Ishikawa (cell line): ENCODE measurements at regions not wholly inside any gene's neighbourhood (a gene's known extent, or its start where the extent isn't known, plus 50 kb on each side); places are given as distances from the start of the nearest gene placed in this dataset.

Experiments
- CEBPB ChIP-seq: IDR thresholded peaks from 2 replicates; pipeline ENCODE4 v1.6.1; 2012
- CREB1 ChIP-seq: IDR thresholded peaks from 2 replicates; pipeline ENCODE4 v1.6.1; 2012; ENCODE audit warnings: low read depth
- EGR1 ChIP-seq: IDR thresholded peaks from 2 replicates; pipeline ENCODE4 v1.6.1; 2012
- EP300 ChIP-seq: IDR thresholded peaks from 2 replicates; pipeline ENCODE4 v1.6.1; 2012; ENCODE audit warnings: borderline replicate concordance
- FOXM1 ChIP-seq: IDR thresholded peaks from 2 replicates; pipeline ENCODE4 v1.6.1; 2012; ENCODE audit warnings: low read depth, borderline replicate concordance
- NFIC ChIP-seq: IDR thresholded peaks from 2 replicates; pipeline ENCODE4 v1.6.1; 2012
- RAD21 ChIP-seq: IDR thresholded peaks from 2 replicates; pipeline ENCODE4 v1.6.1; 2012; ENCODE audit warnings: low read depth
- TAF1 ChIP-seq: IDR thresholded peaks from 2 replicates; pipeline ENCODE4 v1.6.1; 2012; ENCODE audit warnings: low read depth, mild to moderate bottlenecking
- TCF12 ChIP-seq: IDR thresholded peaks from 2 replicates; pipeline ENCODE4 v1.6.1; 2012; ENCODE audit warnings: low read depth
- TEAD4 ChIP-seq: IDR thresholded peaks from 2 replicates; pipeline ENCODE4 v1.6.1; 2012
- YY1 ChIP-seq: IDR thresholded peaks from 2 replicates; pipeline ENCODE4 v1.6.1; 2012; ENCODE audit warnings: low read depth
- ZBTB7A ChIP-seq: IDR thresholded peaks from 2 replicates; pipeline ENCODE4 v1.6.1; 2012; ENCODE audit warnings: low read depth
- TF ChIP-seq, protein P1 (sequence below): IDR thresholded peaks from 2 replicates; pipeline ENCODE4 v1.6.1; 2012; ENCODE audit warnings: low read depth, mild to moderate bottlenecking
- TF ChIP-seq, protein P2 (sequence below): IDR thresholded peaks from 2 replicates; pipeline ENCODE4 v1.6.1; 2012
- TF ChIP-seq, protein P3 (sequence below): IDR thresholded peaks from 2 replicates; pipeline ENCODE4 v1.6.1; 2012

DNA sequence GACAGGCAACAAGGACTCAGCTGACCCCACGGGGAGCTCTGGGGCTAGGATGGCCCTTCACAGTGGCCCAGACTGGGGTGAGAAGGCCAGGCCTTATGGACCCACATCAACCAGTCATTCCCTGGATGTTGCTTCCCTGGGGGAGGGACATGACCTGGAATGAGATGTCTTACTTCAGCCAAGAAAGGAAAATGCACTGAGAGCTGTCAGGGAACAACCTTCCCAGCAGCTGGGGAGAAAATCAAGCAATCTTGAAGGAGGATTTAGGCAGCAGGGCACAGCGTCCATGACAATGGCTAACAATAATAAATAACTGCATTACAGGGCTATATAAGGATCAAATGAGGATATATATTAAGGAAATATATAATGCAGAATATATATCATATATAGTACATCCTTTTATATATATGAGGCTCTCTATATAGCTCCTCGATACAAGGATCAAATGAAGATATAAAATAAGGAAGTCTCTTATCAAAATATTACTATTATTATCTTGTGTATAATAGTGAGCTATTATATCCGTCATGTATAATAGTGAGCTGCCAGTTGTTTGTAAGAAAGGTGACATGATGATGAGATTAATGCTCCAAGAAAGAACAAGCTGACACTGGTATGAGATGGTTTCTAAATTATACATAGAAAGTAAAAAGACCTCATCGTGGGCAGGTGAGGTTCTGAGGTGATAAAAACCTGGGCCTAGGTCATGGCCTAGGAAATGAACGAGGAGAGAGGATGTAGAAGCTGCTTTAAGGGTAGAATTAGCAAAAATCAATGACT is 117.8 kb upstream of the LIPC start:
- TF ChIP-seq, protein P1, sequence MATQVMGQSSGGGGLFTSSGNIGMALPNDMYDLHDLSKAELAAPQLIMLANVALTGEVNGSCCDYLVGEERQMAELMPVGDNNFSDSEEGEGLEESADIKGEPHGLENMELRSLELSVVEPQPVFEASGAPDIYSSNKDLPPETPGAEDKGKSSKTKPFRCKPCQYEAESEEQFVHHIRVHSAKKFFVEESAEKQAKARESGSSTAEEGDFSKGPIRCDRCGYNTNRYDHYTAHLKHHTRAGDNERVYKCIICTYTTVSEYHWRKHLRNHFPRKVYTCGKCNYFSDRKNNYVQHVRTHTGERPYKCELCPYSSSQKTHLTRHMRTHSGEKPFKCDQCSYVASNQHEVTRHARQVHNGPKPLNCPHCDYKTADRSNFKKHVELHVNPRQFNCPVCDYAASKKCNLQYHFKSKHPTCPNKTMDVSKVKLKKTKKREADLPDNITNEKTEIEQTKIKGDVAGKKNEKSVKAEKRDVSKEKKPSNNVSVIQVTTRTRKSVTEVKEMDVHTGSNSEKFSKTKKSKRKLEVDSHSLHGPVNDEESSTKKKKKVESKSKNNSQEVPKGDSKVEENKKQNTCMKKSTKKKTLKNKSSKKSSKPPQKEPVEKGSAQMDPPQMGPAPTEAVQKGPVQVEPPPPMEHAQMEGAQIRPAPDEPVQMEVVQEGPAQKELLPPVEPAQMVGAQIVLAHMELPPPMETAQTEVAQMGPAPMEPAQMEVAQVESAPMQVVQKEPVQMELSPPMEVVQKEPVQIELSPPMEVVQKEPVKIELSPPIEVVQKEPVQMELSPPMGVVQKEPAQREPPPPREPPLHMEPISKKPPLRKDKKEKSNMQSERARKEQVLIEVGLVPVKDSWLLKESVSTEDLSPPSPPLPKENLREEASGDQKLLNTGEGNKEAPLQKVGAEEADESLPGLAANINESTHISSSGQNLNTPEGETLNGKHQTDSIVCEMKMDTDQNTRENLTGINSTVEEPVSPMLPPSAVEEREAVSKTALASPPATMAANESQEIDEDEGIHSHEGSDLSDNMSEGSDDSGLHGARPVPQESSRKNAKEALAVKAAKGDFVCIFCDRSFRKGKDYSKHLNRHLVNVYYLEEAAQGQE, result no peak
- TF ChIP-seq TEAD4, result no peak
- TF ChIP-seq ZBTB7A, result no peak
- TF ChIP-seq EGR1, result no peak
- no peak for TF ChIP-seq CEBPB
- no peak for TF ChIP-seq NFIC
- TF ChIP-seq YY1, result no peak
- no peak for TF ChIP-seq EP300
- no peak for TF ChIP-seq FOXM1
- no peak for TF ChIP-seq RAD21

DNA sequence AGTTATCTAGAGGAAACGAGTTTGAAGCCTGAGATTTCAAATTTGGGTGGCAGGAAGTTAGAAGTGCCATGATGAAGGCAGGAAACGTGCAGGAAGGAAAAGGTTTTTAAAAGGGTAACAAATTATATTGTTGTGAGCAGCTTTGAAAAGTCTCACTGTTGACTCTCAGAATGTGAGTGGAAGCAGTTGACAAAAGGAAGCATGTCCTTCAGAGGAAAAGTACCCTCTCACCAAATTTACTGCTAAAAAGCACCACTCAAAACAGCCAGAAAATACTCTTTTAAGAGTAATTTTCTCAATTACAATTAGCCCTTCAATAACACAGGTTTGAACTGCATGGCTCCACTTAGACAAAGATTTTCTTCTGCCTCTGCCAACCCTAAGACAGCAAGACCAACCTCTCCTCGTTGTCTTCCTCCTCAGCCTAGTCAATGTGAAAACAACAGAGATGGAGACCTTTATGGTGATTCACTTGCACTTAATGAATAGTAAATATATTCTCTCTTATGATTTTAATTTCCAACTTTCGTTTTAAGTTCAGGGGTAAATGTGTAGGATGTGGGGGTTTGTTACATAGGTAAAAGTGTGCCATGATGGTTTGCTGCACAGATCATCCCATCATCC is 117.1 kb upstream of the LIPC start:
- TF ChIP-seq TEAD4 (no peak), EP300 (no peak), CEBPB (no peak), TAF1 (no peak), CREB1 (no peak), FOXM1 (no peak), NFIC (no peak), TCF12 (no peak), EGR1 (no peak)
- TF ChIP-seq, protein P2, sequence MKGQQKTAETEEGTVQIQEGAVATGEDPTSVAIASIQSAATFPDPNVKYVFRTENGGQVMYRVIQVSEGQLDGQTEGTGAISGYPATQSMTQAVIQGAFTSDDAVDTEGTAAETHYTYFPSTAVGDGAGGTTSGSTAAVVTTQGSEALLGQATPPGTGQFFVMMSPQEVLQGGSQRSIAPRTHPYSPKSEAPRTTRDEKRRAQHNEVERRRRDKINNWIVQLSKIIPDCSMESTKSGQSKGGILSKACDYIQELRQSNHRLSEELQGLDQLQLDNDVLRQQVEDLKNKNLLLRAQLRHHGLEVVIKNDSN, result no peak
- TF ChIP-seq, protein P3, sequence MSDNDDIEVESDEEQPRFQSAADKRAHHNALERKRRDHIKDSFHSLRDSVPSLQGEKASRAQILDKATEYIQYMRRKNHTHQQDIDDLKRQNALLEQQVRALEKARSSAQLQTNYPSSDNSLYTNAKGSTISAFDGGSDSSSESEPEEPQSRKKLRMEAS, result no peak

DNA sequence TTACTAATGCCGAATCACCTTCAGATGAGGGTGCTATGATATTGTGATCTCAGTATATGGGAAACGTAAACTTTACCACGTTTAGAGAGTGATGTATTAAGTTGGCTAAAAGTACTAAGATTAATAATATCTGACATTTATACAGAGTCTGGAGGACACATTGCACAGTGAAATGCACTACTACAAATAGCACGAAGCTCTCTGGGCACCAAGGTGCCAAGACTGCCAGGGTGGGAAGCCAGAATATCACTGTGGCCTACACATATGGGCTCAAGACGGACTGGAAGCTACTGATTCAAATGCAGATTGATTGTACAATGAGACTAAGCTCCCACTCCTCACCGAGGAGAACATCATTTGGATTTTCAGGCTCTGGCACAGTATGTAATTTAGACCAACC is 113.3 kb upstream of the LIPC start:
- TF ChIP-seq CEBPB (no peak), CREB1 (no peak), NFIC (no peak)
- TF ChIP-seq, protein P3, result no peak

DNA sequence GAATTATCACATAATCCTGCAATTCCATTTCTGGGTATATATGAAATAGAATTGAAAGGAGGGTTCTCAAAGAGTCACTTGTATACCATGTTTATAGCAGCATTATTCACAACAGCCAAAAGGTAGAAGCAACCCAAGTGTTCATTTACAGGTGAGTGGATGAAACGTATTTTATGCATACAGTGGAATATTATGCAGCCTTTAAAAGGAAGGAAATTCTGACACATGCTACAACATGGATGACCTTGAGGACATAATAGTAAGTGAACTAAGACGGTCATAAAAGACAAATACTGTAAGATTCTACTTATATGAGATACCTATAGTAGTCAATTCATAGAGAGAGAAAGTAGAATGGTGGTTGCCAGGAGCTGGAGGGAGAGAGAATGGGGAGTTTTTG is 110.8 kb upstream of the LIPC start:
- TF ChIP-seq YY1 (no peak), NFIC (no peak), EGR1 (no peak)
- TF ChIP-seq, protein P3, result no peak
- TF ChIP-seq, protein P1, result no peak

DNA sequence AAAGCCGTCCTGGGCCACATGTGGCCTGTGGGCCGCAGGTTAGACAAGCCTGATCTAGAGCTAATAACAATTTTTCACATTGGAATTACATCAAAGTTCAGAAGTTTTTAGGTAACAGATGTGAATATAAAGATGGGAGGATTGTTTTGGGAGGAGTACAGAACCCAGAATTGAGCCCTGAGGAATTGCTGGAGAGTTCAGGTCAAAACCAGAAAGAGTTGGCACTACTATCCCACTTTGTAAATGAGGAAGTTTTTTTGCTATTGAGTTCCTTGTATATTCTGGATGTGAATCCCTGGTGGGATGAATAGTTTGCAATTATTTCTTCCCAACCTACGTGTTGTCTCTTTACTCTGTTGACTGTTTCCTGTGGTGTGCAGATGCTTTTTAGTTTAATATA is 109.5 kb upstream of the LIPC start:
- TF ChIP-seq CEBPB (no peak), NFIC (no peak), EGR1 (no peak), EP300 (no peak), ZBTB7A (no peak), TAF1 (no peak), CREB1 (no peak), TEAD4 (no peak), RAD21 (no peak), FOXM1 (no peak), TCF12 (no peak), YY1 (no peak)
- TF ChIP-seq, protein P3, result no peak
- TF ChIP-seq, protein P2, result no peak
- TF ChIP-seq, protein P1, result no peak
